Neural cell (in vitro differentiated cells): ENCODE measurements at regions not wholly inside any gene's neighbourhood (a gene's known extent, or its start where the extent isn't known, plus 50 kb on each side); places are given as distances from the start of the nearest gene placed in this dataset.

Experiments
- H2AFZ ChIP-seq: fragments of 200-600, 300-800 bp; sonication (generic), shearing (Covaris generic); 2 replicates; pipeline ENCODE4 v1.6.0; 2014; ENCODE audit warnings: low read depth, mild to moderate bottlenecking, antibody characterized with exemption, low read length, moderate library complexity
- H3F3A ChIP-seq: fragments of 200-600 bp; shearing (Covaris generic); 2 replicates; pipeline ENCODE4 v1.6.1; 2016; ENCODE audit warnings: mild to moderate bottlenecking, moderate library complexity, mixed read lengths, antibody characterized with exemption, low read length; ENCODE audit not compliant: insufficient read depth, poor library complexity, severe bottlenecking
- H3K27ac ChIP-seq: fragments of 200-600, 300-800 bp; sonication (generic), shearing (Covaris generic); 2 replicates; pipeline ENCODE4 v1.5.1; 2014; ENCODE audit warnings: mild to moderate bottlenecking, low read length, moderate library complexity
- H3K27me3 ChIP-seq: fragments of 300-800, 200-600 bp; sonication (generic), shearing (Covaris generic); 2 replicates; pipeline ENCODE4 v1.6.0; 2014; ENCODE audit warnings: mild to moderate bottlenecking, low read depth, low read length, moderate library complexity; ENCODE audit not compliant: insufficient read depth
- H3K36me3 ChIP-seq: fragments of 300-800, 200-600 bp; sonication (generic), shearing (Covaris generic); 2 replicates; pipeline ENCODE4 v1.5.1; 2014; ENCODE audit warnings: mild to moderate bottlenecking, antibody characterized with exemption, low read length, moderate library complexity; ENCODE audit not compliant: insufficient read depth
- H3K4me2 ChIP-seq: fragments of 300-800, 200-600 bp; sonication (generic), shearing (Covaris generic); 2 replicates; pipeline ENCODE4 v1.6.0; 2014; ENCODE audit warnings: mild to moderate bottlenecking, low read length
- H3K4me3 ChIP-seq: fragments of 300-800, 200-600 bp; sonication (generic), shearing (Covaris generic); 2 replicates; pipeline ENCODE4 v1.5.1; 2014; ENCODE audit warnings: mild to moderate bottlenecking, low read length, moderate library complexity
- H3K79me2 ChIP-seq: fragments of 200-600 bp; shearing (Covaris generic); replicated peaks from 2 replicates; pipeline ENCODE4 v1.6.0; 2014; ENCODE audit warnings: mild to moderate bottlenecking, low read length, moderate library complexity; ENCODE audit not compliant: insufficient read depth
- H3K9ac ChIP-seq: fragments of 300-800, 200-600 bp; sonication (generic), shearing (Covaris generic); 2 replicates; pipeline ENCODE4 v1.6.1; 2016; ENCODE audit warnings: mild to moderate bottlenecking, low read length, mixed read lengths
- H3K9me2 ChIP-seq: fragments of 200-600 bp; shearing (Covaris generic); 2 replicates; pipeline ENCODE4 v1.6.1; 2016; ENCODE audit warnings: mild to moderate bottlenecking, low read length, mixed read lengths; ENCODE audit not compliant: insufficient read depth
- H3K9me3 ChIP-seq: fragments of 200-600, 300-800 bp; sonication (generic), shearing (Covaris generic); 2 replicates; pipeline ENCODE4 v1.6.1; 2016; ENCODE audit warnings: mild to moderate bottlenecking, mixed run types, low read length, moderate library complexity, mixed read lengths
- H4K20me1 ChIP-seq: fragments of 200-600 bp; shearing (Covaris generic); 2 replicates; pipeline ENCODE4 v1.6.1; 2016; ENCODE audit warnings: mild to moderate bottlenecking, mixed run types; ENCODE audit not compliant: insufficient read depth
- CTCF ChIP-seq: fragments of 450-650 bp; IDR thresholded peaks from 2 replicates; pipeline ENCODE4 v1.5.1; 2014; ENCODE audit warnings: antibody characterized with exemption, mild to moderate bottlenecking, moderate library complexity; ENCODE audit not compliant: poor library complexity, severe bottlenecking
- EP300 ChIP-seq: fragments of 450-650 bp; conservative IDR thresholded peaks from 2 replicates; pipeline ENCODE4 v1.6.1; 2014; ENCODE audit warnings: antibody characterized with exemption, mild to moderate bottlenecking, moderate library complexity; ENCODE audit not compliant: poor library complexity, severe bottlenecking
- EZH2 ChIP-seq: fragments of 200-600, 300-800 bp; shearing (Covaris generic), sonication (generic); IDR thresholded peaks from 2 replicates; pipeline ENCODE4 v1.6.1; 2014; ENCODE audit warnings: antibody characterized with exemption, low read length, borderline replicate concordance, mild to moderate bottlenecking; ENCODE audit not compliant: insufficient read depth, poor library complexity, severe bottlenecking
- MXI1 ChIP-seq: fragments of 450-650 bp; conservative IDR thresholded peaks from 2 replicates; pipeline ENCODE4 v1.6.1; 2014; ENCODE audit warnings: antibody characterized with exemption, mild to moderate bottlenecking; ENCODE audit not compliant: poor library complexity, severe bottlenecking
- POLR2AphosphoS5 ChIP-seq: IDR thresholded peaks from 2 replicates; pipeline ENCODE4 v1.6.1; 2012
- RAD21 ChIP-seq: fragments of 450-650 bp; conservative IDR thresholded peaks from 2 replicates; pipeline ENCODE4 v1.6.1; 2014; ENCODE audit warnings: antibody characterized with exemption, mild to moderate bottlenecking, moderate library complexity
- REST ChIP-seq: IDR thresholded peaks from 2 replicates; pipeline ENCODE4 v1.6.1; 2012; ENCODE audit warnings: borderline replicate concordance
- SMC3 ChIP-seq: fragments of 450-650 bp; conservative IDR thresholded peaks from 2 replicates; pipeline ENCODE4 v1.6.1; 2014; ENCODE audit warnings: antibody characterized with exemption, mild to moderate bottlenecking, moderate library complexity; ENCODE audit not compliant: poor library complexity
- TAF1 ChIP-seq: IDR thresholded peaks from 2 replicates; pipeline ENCODE4 v1.6.1; 2012; ENCODE audit warnings: low read depth

DNA sequence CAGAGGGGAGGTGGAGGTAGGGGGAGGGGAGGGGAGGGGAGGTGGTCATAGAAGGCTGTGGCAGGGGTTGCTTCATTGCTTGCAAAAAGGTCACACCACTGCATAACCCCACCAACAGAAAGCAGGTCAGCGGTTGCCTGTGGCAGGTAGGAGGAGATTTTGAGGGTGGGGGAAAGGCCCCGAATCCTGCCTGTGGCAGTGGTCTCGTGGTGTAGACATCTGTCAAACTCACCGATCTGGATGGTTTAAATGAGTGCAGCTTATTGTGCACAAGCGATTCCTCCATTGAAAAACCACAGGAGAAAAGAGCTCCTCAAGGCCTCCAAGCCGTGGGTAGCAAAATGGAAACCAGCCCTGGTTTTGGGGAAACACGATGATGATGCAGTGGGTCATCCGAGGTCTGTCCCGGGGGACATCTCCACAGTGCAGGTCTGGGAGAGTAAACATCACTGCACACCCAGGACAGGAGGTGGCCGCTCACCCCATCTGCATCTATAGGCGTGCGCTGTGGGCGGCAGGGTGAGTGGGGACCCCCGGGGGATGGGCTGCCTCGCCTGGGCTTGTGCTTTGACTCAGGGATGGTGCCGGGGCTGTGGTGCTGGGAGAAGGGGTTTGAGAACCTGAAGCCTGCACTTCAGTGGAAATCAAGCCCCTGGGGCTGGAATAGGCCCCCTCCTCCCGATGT lies 112.3 kb downstream of the CRYAA start:
- Histone ChIP-seq H3K4me3 (no peak overlapping the region), H3F3A (no peaks in the 10 kb centered on the region), H3K36me3 (no peaks in the 10 kb centered on the region), H3K9me3 (no peaks in the 10 kb centered on the region), H3K27ac (no peak overlapping the region), H3K9ac (no peak overlapping the region), H3K27me3 (no peaks in the 10 kb centered on the region), H3K79me2 (no peaks in the 10 kb centered on the region), H3K4me2 (no peak overlapping the region), H2AFZ (no peak overlapping the region), H4K20me1 (no peaks in the 10 kb centered on the region), H3K9me2 (no peaks in the 10 kb centered on the region)
- TF ChIP-seq SMC3, result no peak
- TF ChIP-seq MXI1, result no peak
- TF ChIP-seq EP300, result no peak
- TF ChIP-seq REST, result no peak
- no peak for TF ChIP-seq CTCF
- no peak for TF ChIP-seq EZH2
- TF ChIP-seq TAF1, result no peak
- TF ChIP-seq RAD21, result no peak
- TF ChIP-seq POLR2AphosphoS5, result no peak

GRCh38 chr21:43279578-43279894 lies 110.7 kb downstream of the CRYAA start:
- H3K79me2 ChIP-seq, result no peaks in the 10 kb centered on the region
- no peaks in the 10 kb centered on the region for H3K27me3 ChIP-seq
- H2AFZ ChIP-seq, result no peak overlapping the region
- TF ChIP-seq CTCF (no peak), MXI1 (no peak), EZH2 (no peak), RAD21 (no peak), EP300 (no peak), SMC3 (no peak), TAF1 (no peak), POLR2AphosphoS5 (no peak)
- no peaks in the 10 kb centered on the region for H3K9me3 ChIP-seq
- no peaks in the 10 kb centered on the region for H3F3A ChIP-seq
- no peak overlapping the region for H3K9ac ChIP-seq
- no peak overlapping the region for H3K4me2 ChIP-seq
- H3K27ac ChIP-seq, result no peak overlapping the region
- no peaks in the 10 kb centered on the region for H4K20me1 ChIP-seq
- H3K36me3 ChIP-seq, result no peaks in the 10 kb centered on the region
- no peaks in the 10 kb centered on the region for H3K9me2 ChIP-seq
- H3K4me3 ChIP-seq, result no peak overlapping the region
